A673 (cell line): ENCODE measurements at regions not wholly inside any gene's neighbourhood (a gene's known extent, or its start where the extent isn't known, plus 50 kb on each side); places are given as distances from the start of the nearest gene placed in this dataset.

Experiments used
- CTCF ChIP-seq: fragments of 300-800, 200-600 bp; sonication (generic); conservative IDR thresholded peaks from 2 replicates; pipeline ENCODE4 v1.5.1; 2017; ENCODE audit warnings: low read depth, mild to moderate bottlenecking, antibody characterized with exemption, low read length, moderate library complexity, mixed read lengths
- EZH2 ChIP-seq: fragments of 200-600 bp; sonication (generic); IDR thresholded peaks from 2 replicates; pipeline ENCODE4 v1.6.1; 2017; ENCODE audit warnings: borderline replicate concordance, low read depth, mild to moderate bottlenecking, mixed read lengths, antibody characterized with exemption, low read length; ENCODE audit not compliant: poor library complexity, severe bottlenecking

DNA sequence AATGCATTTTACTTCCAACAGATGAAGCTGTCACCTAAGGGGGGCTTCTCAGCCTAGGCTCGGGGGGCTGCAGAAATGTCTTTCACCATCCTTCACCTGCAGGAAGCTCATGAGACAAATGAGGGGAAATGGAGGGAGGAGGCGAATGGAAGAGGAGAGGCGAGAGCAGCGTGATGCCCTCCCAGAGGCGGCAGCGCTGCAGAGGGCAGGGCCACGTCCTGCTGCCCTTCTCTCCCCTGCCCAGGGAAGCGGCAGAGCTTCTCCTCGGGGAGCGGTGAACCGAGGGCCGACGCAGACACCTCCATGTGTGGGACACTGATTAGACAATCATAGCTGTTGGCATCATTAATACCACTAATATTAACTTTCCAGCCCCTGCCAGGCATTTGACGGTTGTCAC, 78.3 kb downstream of the SERPINA3 start:
- TF ChIP-seq CTCF (no peak), EZH2 (no peak)
